HCT116 (cell line): ENCODE measurements at regions not wholly inside any gene's neighbourhood (a gene's known extent, or its start where the extent isn't known, plus 50 kb on each side); places are given as distances from the start of the nearest gene placed in this dataset.

Source experiments
- EZH2 ChIP-seq: fragments of 200-600 bp; sonication (generic); IDR thresholded peaks from 2 replicates; pipeline ENCODE4 v1.6.1; 2017; ENCODE audit warnings: antibody characterized with exemption, mixed run types
- TF ChIP-seq, protein P1 (sequence below): IDR thresholded peaks from 2 replicates; pipeline ENCODE4 v1.6.1; 2011; ENCODE audit warnings: mild to moderate bottlenecking, low read length, moderate library complexity; ENCODE audit not compliant: insufficient replicate concordance; ENCODE audit errors: extremely low read depth

DNA sequence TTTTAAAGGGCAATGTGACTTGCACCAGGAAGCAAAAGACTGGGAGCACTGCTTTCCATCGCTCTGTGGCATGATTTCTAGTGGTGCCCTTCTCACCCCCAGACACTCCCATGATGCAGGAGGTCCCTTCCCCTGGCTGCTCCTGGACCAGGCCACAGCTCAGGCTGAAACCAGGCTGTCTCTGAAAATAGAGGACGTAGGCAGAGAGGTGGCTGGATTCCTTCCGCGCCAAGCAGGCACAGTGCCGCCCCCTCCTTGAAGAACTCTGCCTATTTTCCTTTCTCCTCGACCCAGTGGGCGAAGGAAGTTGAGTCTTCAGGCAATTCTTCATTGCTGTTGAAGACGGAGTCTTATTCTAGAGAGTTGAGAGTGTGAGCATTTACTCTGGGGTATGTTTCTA lies 489.4 kb upstream of the TBL1XR1 start:
- TF ChIP-seq EZH2: no peak
- TF ChIP-seq, protein P1, sequence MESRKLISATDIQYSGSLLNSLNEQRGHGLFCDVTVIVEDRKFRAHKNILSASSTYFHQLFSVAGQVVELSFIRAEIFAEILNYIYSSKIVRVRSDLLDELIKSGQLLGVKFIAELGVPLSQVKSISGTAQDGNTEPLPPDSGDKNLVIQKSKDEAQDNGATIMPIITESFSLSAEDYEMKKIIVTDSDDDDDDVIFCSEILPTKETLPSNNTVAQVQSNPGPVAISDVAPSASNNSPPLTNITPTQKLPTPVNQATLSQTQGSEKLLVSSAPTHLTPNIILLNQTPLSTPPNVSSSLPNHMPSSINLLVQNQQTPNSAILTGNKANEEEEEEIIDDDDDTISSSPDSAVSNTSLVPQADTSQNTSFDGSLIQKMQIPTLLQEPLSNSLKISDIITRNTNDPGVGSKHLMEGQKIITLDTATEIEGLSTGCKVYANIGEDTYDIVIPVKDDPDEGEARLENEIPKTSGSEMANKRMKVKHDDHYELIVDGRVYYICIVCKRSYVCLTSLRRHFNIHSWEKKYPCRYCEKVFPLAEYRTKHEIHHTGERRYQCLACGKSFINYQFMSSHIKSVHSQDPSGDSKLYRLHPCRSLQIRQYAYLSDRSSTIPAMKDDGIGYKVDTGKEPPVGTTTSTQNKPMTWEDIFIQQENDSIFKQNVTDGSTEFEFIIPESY: no peak
